Type B pancreatic cell (in vitro differentiated cells): ENCODE measurements at regions not wholly inside any gene's neighbourhood (a gene's known extent, or its start where the extent isn't known, plus 50 kb on each side); places are given as distances from the start of the nearest gene placed in this dataset.

ENCODE experiments used
- DNase-seq: peaks from one replicate; pipeline ENCODE4 v3.0.0; 2021; ENCODE audit warnings: mixed read lengths; ENCODE audit not compliant: unreplicated experiment; ENCODE audit errors: extremely low spot score
- H3K27ac Mint-ChIP-seq: 2 replicates; pipeline ENCODE4 v1.8.0; 2021; ENCODE audit warnings: mild to moderate bottlenecking, mixed read lengths
- H3K27me3 Mint-ChIP-seq: 2 replicates; pipeline ENCODE4 v1.8.0; 2021; ENCODE audit warnings: mixed read lengths
- H3K36me3 Mint-ChIP-seq: 2 replicates; pipeline ENCODE4 v1.8.0; 2021; ENCODE audit warnings: mixed read lengths
- H3K4me1 Mint-ChIP-seq: one replicate; pipeline ENCODE4 v1.8.0; 2021; ENCODE audit warnings: mixed read lengths; ENCODE audit not compliant: unreplicated experiment
- H3K4me3 Mint-ChIP-seq: 2 replicates; pipeline ENCODE4 v1.8.0; 2021; ENCODE audit warnings: mild to moderate bottlenecking, mixed read lengths
- H3K9me3 Mint-ChIP-seq: 2 replicates; pipeline ENCODE4 v1.8.0; 2021; ENCODE audit warnings: mixed read lengths
- TF ChIP-seq, protein P1 (sequence below): fragments of 200-600 bp; sonication (generic); conservative IDR thresholded peaks from 2 replicates; pipeline ENCODE4 v1.5.0; 2021; ENCODE audit warnings: antibody characterized with exemption, mild to moderate bottlenecking

DNA sequence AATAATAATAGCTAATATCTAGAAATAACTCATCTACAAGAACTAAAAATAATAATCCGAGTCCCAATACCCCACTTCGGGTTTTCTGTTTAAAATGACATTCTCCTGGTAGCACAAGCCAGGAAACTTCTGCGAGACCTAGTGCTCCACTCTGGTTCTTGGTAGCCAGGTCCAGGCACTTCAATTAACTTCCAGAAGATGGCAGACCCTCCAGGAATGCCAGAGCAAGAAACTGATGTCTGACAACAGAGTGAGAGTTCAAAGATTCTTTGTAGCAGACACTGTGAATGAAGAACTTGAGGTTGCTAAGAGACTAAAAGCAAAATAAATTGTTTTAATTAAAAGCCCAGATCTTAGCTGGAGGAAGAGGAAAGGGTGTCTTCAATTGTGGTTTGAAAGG, 1963.3 kb upstream of the CDH9 start:
- H3K9me3 Mint-ChIP-seq: no peaks in the 10 kb centered on the region

DNA sequence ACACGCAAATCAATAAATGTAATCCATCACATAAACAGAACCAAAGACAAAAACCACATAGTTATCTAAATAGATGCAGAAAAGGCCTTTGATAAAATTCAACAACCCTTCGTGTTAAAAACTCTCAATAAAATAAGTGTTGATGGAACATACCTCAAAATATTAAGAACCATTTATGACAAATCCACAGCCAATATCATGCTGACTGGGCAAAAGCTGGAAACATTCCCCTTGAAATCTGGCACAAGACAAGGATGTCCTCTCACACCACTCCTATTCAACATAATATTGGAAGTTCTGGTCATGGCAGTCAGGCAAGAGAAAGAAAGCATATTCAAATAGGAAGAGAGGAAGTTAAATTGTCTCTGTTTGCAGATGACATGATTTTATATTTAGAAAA, 1946.3 kb upstream of the CDH9 start:
- H3K27me3 Mint-ChIP-seq: no peaks in the 10 kb centered on the region
- H3K27ac Mint-ChIP-seq: no peak overlapping the region
- no peak overlapping the region for H3K4me3 Mint-ChIP-seq
- no peak for DNase-seq
- TF ChIP-seq, protein P1, sequence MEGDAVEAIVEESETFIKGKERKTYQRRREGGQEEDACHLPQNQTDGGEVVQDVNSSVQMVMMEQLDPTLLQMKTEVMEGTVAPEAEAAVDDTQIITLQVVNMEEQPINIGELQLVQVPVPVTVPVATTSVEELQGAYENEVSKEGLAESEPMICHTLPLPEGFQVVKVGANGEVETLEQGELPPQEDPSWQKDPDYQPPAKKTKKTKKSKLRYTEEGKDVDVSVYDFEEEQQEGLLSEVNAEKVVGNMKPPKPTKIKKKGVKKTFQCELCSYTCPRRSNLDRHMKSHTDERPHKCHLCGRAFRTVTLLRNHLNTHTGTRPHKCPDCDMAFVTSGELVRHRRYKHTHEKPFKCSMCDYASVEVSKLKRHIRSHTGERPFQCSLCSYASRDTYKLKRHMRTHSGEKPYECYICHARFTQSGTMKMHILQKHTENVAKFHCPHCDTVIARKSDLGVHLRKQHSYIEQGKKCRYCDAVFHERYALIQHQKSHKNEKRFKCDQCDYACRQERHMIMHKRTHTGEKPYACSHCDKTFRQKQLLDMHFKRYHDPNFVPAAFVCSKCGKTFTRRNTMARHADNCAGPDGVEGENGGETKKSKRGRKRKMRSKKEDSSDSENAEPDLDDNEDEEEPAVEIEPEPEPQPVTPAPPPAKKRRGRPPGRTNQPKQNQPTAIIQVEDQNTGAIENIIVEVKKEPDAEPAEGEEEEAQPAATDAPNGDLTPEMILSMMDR: no peak
- no peaks in the 10 kb centered on the region for H3K36me3 Mint-ChIP-seq
- no peaks in the 10 kb centered on the region for H3K9me3 Mint-ChIP-seq
- H3K4me1 Mint-ChIP-seq: no peaks in the 10 kb centered on the region

More for the DNA sequence above, 1963.3 kb upstream of the CDH9 start:
- no peaks in the 10 kb centered on the region for H3K27me3 Mint-ChIP-seq
- H3K4me1 Mint-ChIP-seq: no peaks in the 10 kb centered on the region
- no peak overlapping the region for H3K27ac Mint-ChIP-seq
- no peaks in the 10 kb centered on the region for H3K36me3 Mint-ChIP-seq
- TF ChIP-seq, protein P1: peak; percentile 41
- no peak overlapping the region for H3K4me3 Mint-ChIP-seq
- no peak for DNase-seq

DNA sequence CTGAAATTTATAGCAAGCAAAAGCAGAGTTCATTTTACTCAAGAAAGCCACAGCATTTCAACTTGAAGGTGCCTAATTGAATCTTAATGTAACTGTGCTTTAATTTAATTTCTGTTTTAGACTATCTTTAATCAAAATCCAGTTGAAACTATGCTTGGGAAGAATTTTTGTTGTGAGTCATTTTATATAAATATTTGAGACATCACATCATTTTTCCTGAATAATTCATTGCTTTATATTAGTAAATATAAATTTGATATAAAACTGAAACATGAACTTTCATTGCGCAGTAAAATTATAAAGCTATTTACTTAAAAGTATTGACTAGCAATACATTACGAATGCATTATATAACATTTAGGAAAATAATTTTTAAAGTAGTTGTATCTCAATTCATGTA, 1937.1 kb upstream of the CDH9 start:
- H3K4me1 Mint-ChIP-seq: no peaks in the 10 kb centered on the region
- H3K9me3 Mint-ChIP-seq: peaks cover 12% of the 10 kb centered on the region
- H3K27me3 Mint-ChIP-seq: no peaks in the 10 kb centered on the region
- DNase-seq: no peak
- H3K4me3 Mint-ChIP-seq: no peak overlapping the region
- no peak overlapping the region for H3K27ac Mint-ChIP-seq
- TF ChIP-seq, protein P1: no peak
- no peaks in the 10 kb centered on the region for H3K36me3 Mint-ChIP-seq

DNA sequence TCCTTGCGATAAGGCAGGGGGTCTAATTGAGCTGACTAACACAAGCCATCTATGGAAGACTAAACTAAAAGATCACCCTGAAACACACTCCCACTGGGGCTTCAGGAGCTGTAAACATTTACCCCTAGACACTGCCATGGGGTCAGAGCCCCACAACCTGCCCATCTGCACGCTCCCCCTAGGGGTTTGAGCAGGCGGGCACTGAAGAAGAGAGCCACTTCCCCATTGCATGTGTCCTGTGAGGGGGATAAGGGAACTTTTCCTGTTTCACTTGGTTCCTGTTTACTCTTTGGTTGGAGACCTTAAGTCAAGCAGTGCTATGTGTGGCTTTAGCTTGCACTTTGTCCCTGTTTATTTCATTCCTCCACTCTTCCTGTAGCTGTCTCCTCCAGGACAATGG, 1929.5 kb upstream of the CDH9 start:
- no peak overlapping the region for H3K4me3 Mint-ChIP-seq
- no peak for DNase-seq
- TF ChIP-seq, protein P1: no peak
- H3K27me3 Mint-ChIP-seq: peaks cover 3% of the 10 kb centered on the region
- no peaks in the 10 kb centered on the region for H3K36me3 Mint-ChIP-seq
- no peak overlapping the region for H3K27ac Mint-ChIP-seq
- H3K9me3 Mint-ChIP-seq: no peaks in the 10 kb centered on the region
- no peaks in the 10 kb centered on the region for H3K4me1 Mint-ChIP-seq

DNA sequence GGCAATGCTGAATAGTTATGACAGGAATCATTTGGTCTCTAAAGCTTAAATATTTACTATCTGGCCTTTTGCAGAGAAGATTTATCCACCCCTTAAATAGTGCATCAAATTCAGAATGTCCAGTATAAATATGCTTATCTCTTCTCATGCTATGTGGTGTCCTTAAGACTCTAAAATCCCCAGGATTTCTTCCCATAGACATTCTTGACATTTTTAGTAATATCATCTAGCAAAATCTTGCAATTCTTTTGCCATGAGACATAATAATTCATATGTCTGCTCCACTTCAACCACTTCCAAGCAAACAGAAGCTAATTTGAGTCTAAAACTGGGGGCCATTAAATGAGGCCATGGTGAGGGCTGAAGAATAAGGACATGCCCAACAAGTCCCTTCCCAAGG, 1923.4 kb upstream of the CDH9 start:
- Mint-ChIP-seq H3K27me3 (peaks cover 12% of the 10 kb centered on the region), H3K36me3 (no peaks in the 10 kb centered on the region), H3K4me1 (no peaks in the 10 kb centered on the region), H3K9me3 (no peaks in the 10 kb centered on the region), H3K4me3 (no peak overlapping the region), H3K27ac (no peak overlapping the region)
- DNase-seq: no peak
- TF ChIP-seq, protein P1: no peak

DNA sequence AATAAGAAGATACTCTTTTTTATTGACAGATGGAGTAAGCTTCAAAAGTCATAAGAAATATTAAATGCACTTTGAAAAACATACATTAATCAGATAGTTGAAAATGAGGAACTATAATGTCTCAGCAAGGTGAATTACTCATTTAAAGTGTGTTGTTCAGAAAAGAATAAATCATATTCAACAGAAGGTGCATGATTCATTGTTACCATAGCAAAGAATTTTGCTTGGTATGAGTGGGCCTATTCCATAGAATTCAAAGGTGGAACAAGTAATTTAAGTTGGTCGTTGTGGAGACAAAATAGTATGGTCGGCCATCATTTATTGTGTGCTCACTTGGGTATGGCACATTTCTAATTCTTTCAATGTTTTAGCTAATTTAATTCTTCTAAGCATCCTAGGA, 1920.2 kb upstream of the CDH9 start:
- no peak overlapping the region for H3K27ac Mint-ChIP-seq
- TF ChIP-seq, protein P1: no peak
- no peaks in the 10 kb centered on the region for H3K36me3 Mint-ChIP-seq
- H3K4me1 Mint-ChIP-seq: no peaks in the 10 kb centered on the region
- H3K9me3 Mint-ChIP-seq: no peaks in the 10 kb centered on the region
- no peak for DNase-seq
- peaks cover 9% of the 10 kb centered on the region for H3K27me3 Mint-ChIP-seq
- no peak overlapping the region for H3K4me3 Mint-ChIP-seq
